ENCODE measurements at regions not wholly inside any gene's neighbourhood (a gene's known extent, or its start where the extent isn't known, plus 50 kb on each side); places are given as distances from the start of the nearest gene placed in this dataset.

GRCh38 chr2:11903085-11903606 lies 156.7 kb downstream of the LPIN1 start:
- no peak overlapping the region for H3K4me3 Mint-ChIP-seq
- H3K4me1 Mint-ChIP-seq, result no peaks in the 10 kb centered on the region
- no peaks in the 10 kb centered on the region for H3K79me2 ChIP-seq (ENCODE audit: low read depth)
- H3K27ac ChIP-seq, result no peak overlapping the region
- H3K4me1 ChIP-seq, result no peaks in the 10 kb centered on the region
- no peak overlapping the region for H3K27ac Mint-ChIP-seq
- H3K27me3 ChIP-seq, result no peaks in the 10 kb centered on the region
- no peak overlapping the region for H2AFZ ChIP-seq (replicated peaks)
- TF ChIP-seq EZH2phosphoT487 (IDR thresholded peaks at IDR 0.05) (no peak), EZH2 (IDR thresholded peaks at IDR 0.05) (no peak)
- TF ChIP-seq, protein P1, sequence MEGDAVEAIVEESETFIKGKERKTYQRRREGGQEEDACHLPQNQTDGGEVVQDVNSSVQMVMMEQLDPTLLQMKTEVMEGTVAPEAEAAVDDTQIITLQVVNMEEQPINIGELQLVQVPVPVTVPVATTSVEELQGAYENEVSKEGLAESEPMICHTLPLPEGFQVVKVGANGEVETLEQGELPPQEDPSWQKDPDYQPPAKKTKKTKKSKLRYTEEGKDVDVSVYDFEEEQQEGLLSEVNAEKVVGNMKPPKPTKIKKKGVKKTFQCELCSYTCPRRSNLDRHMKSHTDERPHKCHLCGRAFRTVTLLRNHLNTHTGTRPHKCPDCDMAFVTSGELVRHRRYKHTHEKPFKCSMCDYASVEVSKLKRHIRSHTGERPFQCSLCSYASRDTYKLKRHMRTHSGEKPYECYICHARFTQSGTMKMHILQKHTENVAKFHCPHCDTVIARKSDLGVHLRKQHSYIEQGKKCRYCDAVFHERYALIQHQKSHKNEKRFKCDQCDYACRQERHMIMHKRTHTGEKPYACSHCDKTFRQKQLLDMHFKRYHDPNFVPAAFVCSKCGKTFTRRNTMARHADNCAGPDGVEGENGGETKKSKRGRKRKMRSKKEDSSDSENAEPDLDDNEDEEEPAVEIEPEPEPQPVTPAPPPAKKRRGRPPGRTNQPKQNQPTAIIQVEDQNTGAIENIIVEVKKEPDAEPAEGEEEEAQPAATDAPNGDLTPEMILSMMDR (IDR thresholded peaks at IDR 0.05), result no peak
- no peaks in the 10 kb centered on the region for H4K20me1 ChIP-seq (ENCODE audit: low read depth)
- H3K4me3 ChIP-seq, result no peak overlapping the region
- H3K9ac ChIP-seq, result no peak overlapping the region
- no peaks in the 10 kb centered on the region for H3K9me3 ChIP-seq (ENCODE audit: low read depth)
- no peak for DNase-seq (ENCODE audit: low spot score)
- H3K36me3 ChIP-seq, result no peaks in the 10 kb centered on the region
- no peaks in the 10 kb centered on the region for H3K36me3 Mint-ChIP-seq
- H3K27me3 Mint-ChIP-seq (ENCODE audit: insufficient read depth, low read depth), result peaks cover 6% of the 10 kb centered on the region
- H3K9me3 Mint-ChIP-seq, result peaks cover 4% of the 10 kb centered on the region
- H3F3A ChIP-seq (ENCODE audit: low read depth), result no peaks in the 10 kb centered on the region
- H3K4me2 ChIP-seq, result no peak overlapping the region

DNA sequence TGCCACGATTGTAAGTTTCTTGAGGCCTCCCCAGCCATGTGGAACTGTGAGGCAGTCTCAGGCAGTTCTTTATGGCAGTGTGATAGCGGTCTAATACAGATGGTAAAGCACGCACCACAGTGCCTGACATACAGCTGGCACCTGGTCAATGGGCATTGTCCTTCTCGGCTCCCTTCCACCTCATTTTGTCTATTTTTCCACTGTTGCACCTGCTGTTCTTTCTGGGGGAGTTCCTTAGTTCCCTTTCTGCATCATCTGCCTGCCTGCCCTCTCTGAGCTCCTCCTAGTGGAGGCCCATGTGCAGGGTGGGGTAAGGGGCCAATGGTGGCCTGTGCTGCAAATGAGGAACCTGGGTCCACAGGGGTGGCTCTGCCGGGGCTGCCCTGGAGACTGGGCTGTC lies 157.6 kb downstream of the LPIN1 start:
- Mint-ChIP-seq H3K4me1 (no peaks in the 10 kb centered on the region), H3K4me3 (no peak overlapping the region), H3K27me3 (ENCODE audit: insufficient read depth, low read depth) (peaks cover 6% of the 10 kb centered on the region), H3K27ac (no peak overlapping the region), H3K9me3 (peaks cover 4% of the 10 kb centered on the region), H3K36me3 (no peaks in the 10 kb centered on the region)
- Histone ChIP-seq H3K9me3 (ENCODE audit: low read depth) (no peaks in the 10 kb centered on the region), H4K20me1 (ENCODE audit: low read depth) (no peaks in the 10 kb centered on the region), H3K27ac (no peak overlapping the region), H3K27me3 (no peaks in the 10 kb centered on the region), H3K9ac (no peak overlapping the region), H3K36me3 (no peaks in the 10 kb centered on the region), H3K4me2 (no peak overlapping the region), H2AFZ (replicated peaks) (no peak overlapping the region), H3K4me1 (no peaks in the 10 kb centered on the region), H3K4me3 (no peak overlapping the region), H3K79me2 (ENCODE audit: low read depth) (no peaks in the 10 kb centered on the region), H3F3A (ENCODE audit: low read depth) (no peaks in the 10 kb centered on the region)
- DNase-seq (ENCODE audit: low spot score), result no peak
- TF ChIP-seq EZH2 (IDR thresholded peaks at IDR 0.05) (no peak), EZH2phosphoT487 (IDR thresholded peaks at IDR 0.05) (no peak)
- TF ChIP-seq, protein P1 (IDR thresholded peaks at IDR 0.05), result no peak

GRCh38 chr2:11904941-11905340 lies 158.5 kb downstream of the LPIN1 start:
- H3K4me2 ChIP-seq, result no peak overlapping the region
- Mint-ChIP-seq H3K27me3 (ENCODE audit: insufficient read depth, low read depth) (peaks cover 5% of the 10 kb centered on the region), H3K4me3 (no peak overlapping the region), H3K27ac (no peak overlapping the region), H3K4me1 (no peaks in the 10 kb centered on the region), H3K36me3 (no peaks in the 10 kb centered on the region), H3K9me3 (peaks cover 4% of the 10 kb centered on the region)
- TF ChIP-seq EZH2phosphoT487 (IDR thresholded peaks at IDR 0.05), result no peak
- TF ChIP-seq EZH2 (IDR thresholded peaks at IDR 0.05), result no peak
- TF ChIP-seq, protein P1 (IDR thresholded peaks at IDR 0.05), result no peak
- no peak overlapping the region for H2AFZ ChIP-seq (replicated peaks)
- H4K20me1 ChIP-seq (ENCODE audit: low read depth), result no peaks in the 10 kb centered on the region
- no peaks in the 10 kb centered on the region for H3K27me3 ChIP-seq
- H3K27ac ChIP-seq, result no peak overlapping the region
- no peak for DNase-seq (ENCODE audit: low spot score)
- H3F3A ChIP-seq (ENCODE audit: low read depth), result no peaks in the 10 kb centered on the region
- H3K4me3 ChIP-seq, result no peak overlapping the region
- H3K9ac ChIP-seq, result no peak overlapping the region
- H3K9me3 ChIP-seq (ENCODE audit: low read depth), result no peaks in the 10 kb centered on the region
- no peaks in the 10 kb centered on the region for H3K36me3 ChIP-seq
- H3K4me1 ChIP-seq, result no peaks in the 10 kb centered on the region
- no peaks in the 10 kb centered on the region for H3K79me2 ChIP-seq (ENCODE audit: low read depth)
